ENCODE measurements at regions not wholly inside any gene's neighbourhood (a gene's known extent, or its start where the extent isn't known, plus 50 kb on each side); places are given as distances from the start of the nearest gene placed in this dataset.
"Not testable (repeated sequence)": the region's sequence is repeated elsewhere in the genome, so short reads cannot be mapped to it uniquely, and the experiment has no call there.

DNA sequence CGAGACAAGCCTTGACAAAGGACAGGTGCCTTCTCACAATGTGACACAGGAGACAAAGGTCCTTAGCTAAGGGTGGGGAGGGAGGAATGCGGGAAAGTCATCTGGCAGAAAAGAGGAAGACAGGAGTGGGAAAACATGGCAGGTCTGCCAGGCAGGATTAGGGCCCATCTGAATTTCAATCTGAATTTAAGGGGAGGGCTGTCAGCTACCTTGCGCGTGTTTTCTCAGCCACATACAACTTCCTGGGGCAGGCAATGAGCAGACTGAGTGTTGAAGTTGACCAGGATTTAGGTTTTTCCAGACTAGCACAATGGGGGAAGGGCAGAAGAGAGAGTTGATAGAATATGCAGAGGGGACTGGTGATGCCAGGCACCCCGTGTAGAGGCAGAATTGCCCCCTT, 66.7 kb upstream of the LARGE1 start:
- ChIA-PET POLR2A (no interaction called here), RAD21 (ENCODE audit: low non-redundant PET in 1 of 2, low total read pairs in 2 of 2, uncharacterized antibody in 2 of 2, unreplicated experiment in 2 of 2) (no interaction called here), CTCF (no interaction called here)
- Histone ChIP-seq H3K9ac (ENCODE audit: low read length) (no peak overlapping the region), H3K4me3 (replicated peaks in 1 of 2; ENCODE audit: low read depth in 1 of 2, low read length in 2 of 2) (no peak overlapping the region), H3K79me2 (ENCODE audit: insufficient read depth, low read length) (no peaks in the 10 kb centered on the region), H4K20me1 (ENCODE audit: insufficient read depth) (no peaks in the 10 kb centered on the region), H3K36me3 (ENCODE audit: control insufficient read depth in 1 of 2, insufficient read depth in 2 of 2, low read length in 2 of 2) (no peaks in the 10 kb centered on the region), H3K4me1 (ENCODE audit: control insufficient read depth in 1 of 2, insufficient read depth in 2 of 2, low read length in 2 of 2) (no peaks in the 10 kb centered on the region), H3K9me2 (ENCODE audit: insufficient read depth) (no peaks in the 10 kb centered on the region), H3K27me3 (ENCODE audit: insufficient read depth, low read length) (no peaks in the 10 kb centered on the region), H3K9me3 (ENCODE audit: control insufficient read depth in 1 of 2, insufficient read depth in 1 of 2, low read depth in 1 of 2, low read length in 2 of 2) (peaks cover 8 to 20% of the 10 kb centered on the region in 2 experiments; a peak in 2 of 4 replicates), H3K4me2 (ENCODE audit: low read length) (no peak overlapping the region), H3K27ac (ENCODE audit: low read depth, low read length) (no peak overlapping the region), H2AFZ (ENCODE audit: low read depth, low read length, poor library complexity, severe bottlenecking) (no peak overlapping the region)
- BruUV-seq (replicated peaks): no TSS peak
- DNase-seq (ENCODE audit: low read depth, low spot score): no peak
- TF ChIP-seq, protein P1, sequence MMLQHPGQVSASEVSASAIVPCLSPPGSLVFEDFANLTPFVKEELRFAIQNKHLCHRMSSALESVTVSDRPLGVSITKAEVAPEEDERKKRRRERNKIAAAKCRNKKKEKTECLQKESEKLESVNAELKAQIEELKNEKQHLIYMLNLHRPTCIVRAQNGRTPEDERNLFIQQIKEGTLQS (IDR thresholded peaks at IDR 0.05): no peak
- TF ChIP-seq SRF (IDR thresholded peaks at IDR 0.05; ENCODE audit: low read depth) (no peak), ZFX (IDR thresholded peaks at IDR 0.05) (no peak), EGR1 (IDR thresholded peaks at IDR 0.05; ENCODE audit: low read depth) (no peak), SP1 (IDR thresholded peaks at IDR 0.05; ENCODE audit: low read depth) (no peak)
- ATAC-seq: no peak
- intact Hi-C loops (cut with micrococcal nuclease): no loop called here

DNA sequence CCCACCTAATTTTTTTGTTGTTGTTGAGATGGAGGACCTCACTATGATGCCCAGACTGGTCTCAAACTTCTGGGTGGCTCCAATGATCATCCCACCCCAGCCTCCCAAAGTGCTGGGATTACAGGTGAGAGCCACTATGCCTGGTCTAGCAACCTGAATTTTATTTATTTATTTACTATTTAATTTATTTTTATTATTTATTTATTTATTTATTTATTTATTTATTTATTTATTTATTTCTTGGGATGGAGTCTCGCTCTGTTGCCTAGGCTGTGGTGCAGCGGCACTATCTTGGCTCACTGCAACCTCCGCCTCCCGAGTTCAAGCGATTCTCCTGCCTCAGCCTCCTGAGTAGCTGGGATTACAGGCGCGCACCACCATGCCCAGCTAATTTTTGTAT, 69.0 kb upstream of the LARGE1 start:
- CTCF ChIA-PET; H3K4me3 ChIP-seq (replicated peaks in 1 of 2; ENCODE audit: low read depth in 1 of 2, low read length in 2 of 2); BruUV-seq (replicated peaks); H3K9me2 ChIP-seq (ENCODE audit: insufficient read depth); ATAC-seq; H3K27me3 ChIP-seq (ENCODE audit: insufficient read depth, low read length); DNase-seq (ENCODE audit: low read depth, low spot score); H3K27ac ChIP-seq (ENCODE audit: low read depth, low read length); H3K4me1 ChIP-seq (ENCODE audit: control insufficient read depth in 1 of 2, insufficient read depth in 2 of 2, low read length in 2 of 2); POLR2A ChIA-PET; H4K20me1 ChIP-seq (ENCODE audit: insufficient read depth); H3K79me2 ChIP-seq (ENCODE audit: insufficient read depth, low read length); intact Hi-C loops (cut with micrococcal nuclease); H2AFZ ChIP-seq (ENCODE audit: low read depth, low read length, poor library complexity, severe bottlenecking); H3K4me2 ChIP-seq (ENCODE audit: low read length); H3K36me3 ChIP-seq (ENCODE audit: control insufficient read depth in 1 of 2, insufficient read depth in 2 of 2, low read length in 2 of 2); RAD21 ChIA-PET (ENCODE audit: low non-redundant PET in 1 of 2, low total read pairs in 2 of 2, uncharacterized antibody in 2 of 2, unreplicated experiment in 2 of 2); H3K9ac ChIP-seq (ENCODE audit: low read length): not testable (repeated sequence)
- H3K9me3 ChIP-seq (ENCODE audit: control insufficient read depth in 1 of 2, insufficient read depth in 1 of 2, low read depth in 1 of 2, low read length in 2 of 2): peaks cover 5 to 20% of the 10 kb centered on the region in 2 experiments; a peak in 2 of 4 replicates
